SK-N-SH (cell line): ENCODE measurements at regions not wholly inside any gene's neighbourhood (a gene's known extent, or its start where the extent isn't known, plus 50 kb on each side); places are given as distances from the start of the nearest gene placed in this dataset.
"Not testable (repeated sequence)": the region's sequence is repeated elsewhere in the genome, so short reads cannot be mapped to it uniquely, and the experiment has no call there.

Experiments used
- CTCF ChIA-PET: fragments of 300-600, 350-600 bp; formaldehyde crosslinking; extraction: SDS; loops from one replicate; lab custom pipeline; 2021; lab: Yijun Ruan, JAX
- POLR2A ChIA-PET: fragments of 350-600 bp; sonication (Branson Sonifier 250); formaldehyde crosslinking; extraction: SDS; loops from one replicate; lab custom pipeline; 2020; ENCODE audit warnings: antibody characterized with exemption, inconsistent platforms; lab: Yijun Ruan, JAX
- DNase-seq: peaks from one replicate; pipeline ENCODE4 v3.0.0; 2012
- H2AFZ ChIP-seq: fragments of 200-600 bp; sonication (generic); 2 replicates; pipeline ENCODE4 v1.8.1; 2016; ENCODE audit warnings: antibody characterized with exemption, mild to moderate bottlenecking, low read depth
- H3F3A ChIP-seq: fragments of 200-600 bp; sonication (generic); replicated peaks from 2 replicates; pipeline ENCODE3; 2016; ENCODE audit warnings: antibody characterized with exemption, mild to moderate bottlenecking; ENCODE audit not compliant: insufficient read depth
- H3K27ac ChIP-seq, 2 experiments: fragments of 200-500 bp in 1 of 2; fragments of 200-600 bp in 1 of 2; sonication (Bioruptor generic) in 1 of 2; sonication (generic), shearing (Covaris generic) in 1 of 2; 2 replicates each; pipeline versions ENCODE4 v1.5.1 to v1.6.1; 2014 to 2016; ENCODE audit warnings: low read depth in 2 of 2, inconsistent platforms in 1 of 2, low read length in 1 of 2, mild to moderate bottlenecking in 1 of 2, mixed read lengths in 1 of 2
- H3K27me3 ChIP-seq: fragments of 200-600 bp; sonication (generic), shearing (Covaris generic); 2 replicates; pipeline ENCODE4 v1.6.1; 2016; ENCODE audit warnings: mixed run types; ENCODE audit not compliant: insufficient read depth
- H3K36me3 ChIP-seq, 2 experiments: fragments of 200-500 bp in 1 of 2; fragments of 200-600 bp in 1 of 2; sonication (Bioruptor generic) in 1 of 2; sonication (generic) in 1 of 2; replicated peaks in 1 of 2; 2 replicates each; pipeline versions ENCODE3 to v1.5.1; 2014 to 2016; ENCODE audit warnings: low read length in 1 of 2, mild to moderate bottlenecking in 1 of 2; ENCODE audit not compliant: insufficient read depth in 2 of 2, control insufficient read depth in 1 of 2
- H3K4me1 ChIP-seq, 2 experiments: fragments of 200-500 bp in 1 of 2; fragments of 200-600 bp in 1 of 2; sonication (Bioruptor generic) in 1 of 2; sonication (generic), shearing (Covaris generic) in 1 of 2; 2 replicates each; pipeline versions ENCODE4 v1.5.1 to v1.6.1; 2014 to 2016; ENCODE audit warnings: low read depth in 1 of 2, low read length in 1 of 2, mixed run types in 1 of 2; ENCODE audit not compliant: insufficient read depth in 2 of 2, control insufficient read depth in 1 of 2
- H3K4me2 ChIP-seq: fragments of 200-600 bp; sonication (generic), shearing (Covaris generic); 2 replicates; pipeline ENCODE4 v1.6.1; 2017; ENCODE audit warnings: mixed run types
- H3K4me3 ChIP-seq, 2 experiments: fragments of 200-500 bp in 1 of 2; fragments of 200-600 bp in 1 of 2; sonication (Bioruptor generic) in 1 of 2; sonication (generic), shearing (Covaris generic) in 1 of 2; 2 replicates each; pipeline versions ENCODE4 v1.5.1 to v1.8.1; 2014 to 2016; ENCODE audit warnings: low read depth in 2 of 2, inconsistent platforms in 1 of 2, low read length in 1 of 2, mild to moderate bottlenecking in 1 of 2, mixed read lengths in 1 of 2, moderate library complexity in 1 of 2
- H3K79me2 ChIP-seq: fragments of 200-600 bp; sonication (generic); 2 replicates; pipeline ENCODE4 v1.8.1; 2017; ENCODE audit warnings: mild to moderate bottlenecking; ENCODE audit not compliant: insufficient read depth
- H3K9ac ChIP-seq: fragments of 200-600 bp; sonication (generic); 2 replicates; pipeline ENCODE4 v1.6.1; 2017; ENCODE audit warnings: mixed run types
- H3K9me2 ChIP-seq: fragments of 200-600 bp; sonication (generic); 2 replicates; pipeline ENCODE4 v1.6.1; 2017; ENCODE audit warnings: mixed run types
- H3K9me3 ChIP-seq: fragments of 200-600 bp; sonication (generic); 2 replicates; pipeline ENCODE4 v1.6.1; 2017; ENCODE audit warnings: mixed run types, mild to moderate bottlenecking, moderate library complexity
- H4K20me1 ChIP-seq: fragments of 200-600 bp; sonication (generic); 2 replicates; pipeline ENCODE4 v1.6.1; 2017; ENCODE audit warnings: mild to moderate bottlenecking, mixed run types; ENCODE audit not compliant: insufficient read depth
- CHD2 ChIP-seq: fragments of 150-350 bp; IDR thresholded peaks from 2 replicates; pipeline ENCODE4 v1.6.1; 2018; ENCODE audit warnings: low read length; ENCODE audit not compliant: partially characterized antibody
- ELF1 ChIP-seq: IDR thresholded peaks from 2 replicates; pipeline ENCODE4 v1.4.0; 2012
- EZH2phosphoT487 ChIP-seq: fragments of 200-600 bp; sonication (generic); IDR thresholded peaks from 2 replicates; pipeline ENCODE4 v1.6.1; 2017; ENCODE audit warnings: low read depth, mixed run types, mild to moderate bottlenecking, antibody characterized with exemption, moderate library complexity, borderline replicate concordance
- FOXJ3 ChIP-seq: sonication (generic); formaldehyde crosslinking; IDR thresholded peaks from 2 replicates; pipeline ENCODE4 v1.5.1; 2020; ENCODE audit warnings: mild to moderate bottlenecking, missing genetic modification reagents
- GABPA ChIP-seq: IDR thresholded peaks from 2 replicates; pipeline ENCODE4 v1.4.0; 2012; ENCODE audit warnings: low read depth, mild to moderate bottlenecking
- GATA2 ChIP-seq: sonication (generic); formaldehyde crosslinking; IDR thresholded peaks from 2 replicates; pipeline ENCODE4 v1.5.0; 2020; ENCODE audit warnings: mild to moderate bottlenecking, missing genetic modification reagents
- MXI1 ChIP-seq: IDR thresholded peaks from 2 replicates; pipeline ENCODE4 v1.6.1; 2012; ENCODE audit warnings: mild to moderate bottlenecking, low read depth, low read length, improper control_type of control experiment
- RAD21 ChIP-seq: IDR thresholded peaks from 2 replicates; pipeline ENCODE4 v1.6.1; 2012; ENCODE audit warnings: mild to moderate bottlenecking, low read length
- RCOR1 ChIP-seq: fragments of 150-350 bp; IDR thresholded peaks from 2 replicates; pipeline ENCODE4 v1.6.1; 2017; ENCODE audit warnings: antibody characterized with exemption, low read length
- SIN3A ChIP-seq: IDR thresholded peaks from 2 replicates; pipeline ENCODE4 v1.6.1; 2012; ENCODE audit warnings: low read depth, mild to moderate bottlenecking, low read length, moderate library complexity, borderline replicate concordance
- SMC3 ChIP-seq: IDR thresholded peaks from 2 replicates; pipeline ENCODE4 v1.6.1; 2012; ENCODE audit warnings: low read depth, low read length, improper control_type of control experiment
- TAF1 ChIP-seq: IDR thresholded peaks from 2 replicates; pipeline ENCODE4 v1.6.1; 2012; ENCODE audit warnings: low read depth, mild to moderate bottlenecking, low read length, moderate library complexity, borderline replicate concordance
- USF1 ChIP-seq: IDR thresholded peaks from 2 replicates; pipeline ENCODE4 v1.4.0; 2012; ENCODE audit warnings: low read depth, borderline replicate concordance
- WGBS: methylation state at CpG from one replicate; pipeline ENCODE4 v1.1.6; 2017; ENCODE audit warnings: low lambda C conversion rate; 5-methylcytosine and 5-hydroxymethylcytosine counted together
- TF ChIP-seq, protein P1 (sequence below): fragments of 200-600 bp; sonication (generic); IDR thresholded peaks from 2 replicates; pipeline ENCODE4 v1.6.1; 2017; ENCODE audit warnings: antibody characterized with exemption, mild to moderate bottlenecking, moderate library complexity

DNA sequence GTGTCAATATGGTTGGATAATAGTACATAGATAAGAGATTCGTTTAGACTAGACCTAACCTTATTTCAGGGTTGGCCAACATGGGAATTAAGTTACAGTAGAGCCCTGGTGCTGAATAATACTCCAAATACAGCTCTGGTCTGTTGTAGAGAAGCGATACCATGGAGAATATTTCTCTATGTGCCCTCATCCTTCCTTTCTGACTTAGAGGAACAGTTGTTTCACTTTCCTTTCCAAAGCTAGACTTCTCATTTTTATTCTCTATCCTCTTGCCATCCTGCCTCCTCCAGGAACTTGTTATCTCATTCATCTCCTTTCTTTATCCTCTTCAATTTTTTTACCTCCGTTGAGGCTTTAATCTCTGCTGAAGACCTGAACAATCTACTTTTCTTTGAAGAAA, 68.9 kb downstream of the EDN1 start:
- DNase-seq = no peak
- POLR2A ChIA-PET = no interaction called here
- H3K9ac ChIP-seq = no peak overlapping the region
- H4K20me1 ChIP-seq = no peaks in the 10 kb centered on the region
- CTCF ChIA-PET = interaction anchor here (0.9 to 1.1 kb wide), 2 partner anchors 72 to 231 kb away, joined by 3 read pairs; no protein-coding TSS in a partner anchor
- no peak overlapping the region for H3K4me3 ChIP-seq
- no peaks in the 10 kb centered on the region for H3K36me3 ChIP-seq
- no peak overlapping the region for H2AFZ ChIP-seq
- no peaks in the 10 kb centered on the region for H3K9me2 ChIP-seq
- H3K4me2 ChIP-seq = no peak overlapping the region
- no peaks in the 10 kb centered on the region for H3F3A ChIP-seq
- no peaks in the 10 kb centered on the region for H3K27me3 ChIP-seq
- TF ChIP-seq TAF1 = no peak
- TF ChIP-seq RAD21 = no peak
- TF ChIP-seq GATA2 (CRISPR knock-in tag) = no peak
- no peak for TF ChIP-seq EZH2phosphoT487
- no peak for TF ChIP-seq ELF1
- TF ChIP-seq FOXJ3 (CRISPR knock-in tag) = no peak
- TF ChIP-seq SIN3A = no peak
- TF ChIP-seq, protein P1, sequence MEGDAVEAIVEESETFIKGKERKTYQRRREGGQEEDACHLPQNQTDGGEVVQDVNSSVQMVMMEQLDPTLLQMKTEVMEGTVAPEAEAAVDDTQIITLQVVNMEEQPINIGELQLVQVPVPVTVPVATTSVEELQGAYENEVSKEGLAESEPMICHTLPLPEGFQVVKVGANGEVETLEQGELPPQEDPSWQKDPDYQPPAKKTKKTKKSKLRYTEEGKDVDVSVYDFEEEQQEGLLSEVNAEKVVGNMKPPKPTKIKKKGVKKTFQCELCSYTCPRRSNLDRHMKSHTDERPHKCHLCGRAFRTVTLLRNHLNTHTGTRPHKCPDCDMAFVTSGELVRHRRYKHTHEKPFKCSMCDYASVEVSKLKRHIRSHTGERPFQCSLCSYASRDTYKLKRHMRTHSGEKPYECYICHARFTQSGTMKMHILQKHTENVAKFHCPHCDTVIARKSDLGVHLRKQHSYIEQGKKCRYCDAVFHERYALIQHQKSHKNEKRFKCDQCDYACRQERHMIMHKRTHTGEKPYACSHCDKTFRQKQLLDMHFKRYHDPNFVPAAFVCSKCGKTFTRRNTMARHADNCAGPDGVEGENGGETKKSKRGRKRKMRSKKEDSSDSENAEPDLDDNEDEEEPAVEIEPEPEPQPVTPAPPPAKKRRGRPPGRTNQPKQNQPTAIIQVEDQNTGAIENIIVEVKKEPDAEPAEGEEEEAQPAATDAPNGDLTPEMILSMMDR = no peak
- no peaks in the 10 kb centered on the region for H3K79me2 ChIP-seq
- H3K4me1 ChIP-seq = no peaks in the 10 kb centered on the region
- 63% methylated on average over 3 of the region's 3 CpGs for WGBS
- H3K9me3 ChIP-seq = no peaks in the 10 kb centered on the region
- H3K27ac ChIP-seq = no peak overlapping the region

GRCh38 chr6:12361042-12361765, 71.0 kb downstream of the EDN1 start:
- H3F3A ChIP-seq = no peaks in the 10 kb centered on the region
- WGBS = 56% methylated on average over 2 of the region's 2 CpGs
- CTCF ChIA-PET = no interaction called here

DNA sequence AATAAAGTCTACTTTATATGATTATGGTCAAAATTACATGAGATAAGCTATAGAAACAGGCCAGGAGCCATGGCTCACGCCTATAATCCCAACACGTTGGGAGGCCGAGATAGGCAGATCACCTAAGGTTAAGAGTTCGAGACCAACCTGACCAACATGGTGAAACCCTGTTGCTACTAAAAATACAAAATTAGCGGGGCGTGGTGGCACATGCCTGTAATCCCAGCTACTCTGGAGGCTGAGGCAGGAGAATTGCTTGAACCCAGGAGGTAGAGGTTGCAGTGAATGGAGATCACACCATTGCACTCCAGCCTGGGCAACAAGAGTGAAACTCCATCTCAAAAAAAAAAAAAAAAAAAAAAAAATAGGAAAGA, 73.1 kb downstream of the EDN1 start:
- H3K4me1 ChIP-seq, H3F3A ChIP-seq, H3K4me3 ChIP-seq, H3K79me2 ChIP-seq, H3K4me2 ChIP-seq, H4K20me1 ChIP-seq, DNase-seq, H3K9me2 ChIP-seq, H3K27ac ChIP-seq, H3K9me3 ChIP-seq, H3K27me3 ChIP-seq, H3K36me3 ChIP-seq, H2AFZ ChIP-seq, H3K9ac ChIP-seq, POLR2A ChIA-PET: not testable (repeated sequence)
- CTCF ChIA-PET = interaction anchor here (0.7 kb wide), 1 partner anchor 79 kb away, joined by 3 read pairs; no protein-coding TSS in a partner anchor
- WGBS = 86% methylated on average over 6 of the region's 6 CpGs

More at GRCh38 chr6:12361042-12361765, 71.0 kb downstream of the EDN1 start:
- Histone ChIP-seq H3K36me3 (no peaks in the 10 kb centered on the region), H3K9me3 (no peaks in the 10 kb centered on the region), H3K27ac (no peak overlapping the region), H4K20me1 (no peaks in the 10 kb centered on the region), H3K4me1 (no peaks in the 10 kb centered on the region), H3K4me3 (no peak overlapping the region), H3K9me2 (no peaks in the 10 kb centered on the region), H3K79me2 (no peaks in the 10 kb centered on the region), H3K9ac (no peak overlapping the region), H3K4me2 (no peak overlapping the region), H2AFZ (no peak overlapping the region), H3K27me3 (no peaks in the 10 kb centered on the region)
- POLR2A ChIA-PET = no interaction called here
- no peak for DNase-seq
- TF ChIP-seq ELF1 (no peak), SMC3 (no peak), MXI1 (no peak), CHD2 (no peak), USF1 (no peak), GABPA (no peak), FOXJ3 (CRISPR knock-in tag) (no peak), EZH2phosphoT487 (no peak), SIN3A (no peak), RCOR1 (no peak)
- TF ChIP-seq, protein P1 = no peak
